ENCODE measurements at regions not wholly inside any gene's neighbourhood (a gene's known extent, or its start where the extent isn't known, plus 50 kb on each side); places are given as distances from the start of the nearest gene placed in this dataset.
A peak's percentile ranks its signal among the peaks of the same experiment; 100 is the strongest.

GRCh38 chr10:75295868-75296441 is 60.2 kb upstream of the COMTD1 start:
- Histone ChIP-seq H3K9me3 (ENCODE audit: control insufficient read depth, insufficient read depth, low read length) (no peaks in the 10 kb centered on the region), H3K27ac (ENCODE audit: low read depth, low read length) (peak overlapping the region; percentile 81), H3K36me3 (ENCODE audit: control insufficient read depth, insufficient read depth, low read length) (no peaks in the 10 kb centered on the region), H3K4me1 (ENCODE audit: control insufficient read depth, insufficient read depth, low read length) (peaks cover 24% of the 10 kb centered on the region), H3K27me3 (ENCODE audit: control insufficient read depth, insufficient read depth, low read length) (peaks cover 2% of the 10 kb centered on the region), H3K4me3 (ENCODE audit: low read depth, low read length) (peak overlapping the region; percentile 49)
- peak in 1 of 6 donors; percentile 21 for DNase-seq (ENCODE audit: low read depth in 4 of 6, low spot score in 6 of 6)
- 71% methylated on average over 5 of the region's 10 CpGs for WGBS (ENCODE audit: insufficient coverage)

GRCh38 chr10:75294866-75295701 is 59.3 kb upstream of the COMTD1 start:
- WGBS (ENCODE audit: insufficient coverage), result under 1% methylated on average over 39 of the region's 57 CpGs
- H3K4me3 ChIP-seq (ENCODE audit: low read depth, low read length), result peak overlapping the region; percentile 49
- peaks cover under 1% of the 10 kb centered on the region for H3K9me3 ChIP-seq (ENCODE audit: control insufficient read depth, insufficient read depth, low read length)
- peak in 2 of 6 donors; percentile 89 for DNase-seq (ENCODE audit: low read depth in 4 of 6, low spot score in 6 of 6)
- H3K36me3 ChIP-seq (ENCODE audit: control insufficient read depth, insufficient read depth, low read length), result no peaks in the 10 kb centered on the region
- peaks cover 24% of the 10 kb centered on the region for H3K4me1 ChIP-seq (ENCODE audit: control insufficient read depth, insufficient read depth, low read length)
- H3K27me3 ChIP-seq (ENCODE audit: control insufficient read depth, insufficient read depth, low read length), result peaks cover 2% of the 10 kb centered on the region
- peak overlapping the region; percentile 81 for H3K27ac ChIP-seq (ENCODE audit: low read depth, low read length)

- 1% methylated on average over 20 of the region's 20 CpGs for WGBS (ENCODE audit: insufficient coverage)
- Histone ChIP-seq H3K9me3 (ENCODE audit: control insufficient read depth, insufficient read depth, low read length) (peaks cover 2% of the 10 kb centered on the region), H3K36me3 (ENCODE audit: control insufficient read depth, insufficient read depth, low read length) (no peaks in the 10 kb centered on the region), H3K4me1 (ENCODE audit: control insufficient read depth, insufficient read depth, low read length) (peaks cover 24% of the 10 kb centered on the region), H3K27ac (ENCODE audit: low read depth, low read length) (peak overlapping the region; percentile 78), H3K27me3 (ENCODE audit: control insufficient read depth, insufficient read depth, low read length) (peaks cover 2% of the 10 kb centered on the region), H3K4me3 (ENCODE audit: low read depth, low read length) (peak overlapping the region; percentile 49)
- no peak for DNase-seq (ENCODE audit: low read depth in 4 of 6, low spot score in 6 of 6)
Measured at GRCh38 chr10:75294518-75294865, 58.7 kb upstream of the COMTD1 start.

DNA sequence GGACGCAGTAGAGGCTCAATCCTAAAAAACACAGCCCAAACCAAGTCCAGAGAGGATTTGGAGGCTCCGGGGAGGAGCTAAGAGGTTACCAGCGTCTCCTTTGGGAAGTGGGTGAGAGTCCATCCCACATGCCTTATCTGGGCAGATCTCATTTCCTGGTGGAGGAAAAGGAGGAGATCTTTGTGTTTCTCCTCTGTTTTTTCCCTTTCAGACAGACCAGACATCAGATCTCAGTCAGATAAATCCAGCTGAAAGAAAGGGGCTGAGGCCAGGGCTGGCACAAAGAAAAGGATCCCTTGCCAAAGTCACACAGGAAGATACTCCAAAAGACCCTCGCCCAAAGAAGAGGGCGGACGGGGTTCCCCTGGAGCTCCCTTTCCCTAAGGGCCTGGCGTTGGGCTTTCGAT is 58.3 kb upstream of the COMTD1 start:
- DNase-seq (ENCODE audit: low read depth in 4 of 6, low spot score in 6 of 6), result peak in 2 of 6 donors; percentile 58
- Histone ChIP-seq H3K36me3 (ENCODE audit: control insufficient read depth, insufficient read depth, low read length) (no peaks in the 10 kb centered on the region), H3K4me3 (ENCODE audit: low read depth, low read length) (no peak overlapping the region), H3K9me3 (ENCODE audit: control insufficient read depth, insufficient read depth, low read length) (peaks cover 2% of the 10 kb centered on the region), H3K27ac (ENCODE audit: low read depth, low read length) (peak overlapping the region; percentile 78), H3K27me3 (ENCODE audit: control insufficient read depth, insufficient read depth, low read length) (peaks cover 2% of the 10 kb centered on the region), H3K4me1 (ENCODE audit: control insufficient read depth, insufficient read depth, low read length) (peaks cover 24% of the 10 kb centered on the region)
- WGBS (ENCODE audit: insufficient coverage), result 31% methylated on average over 3 of the region's 8 CpGs

DNA sequence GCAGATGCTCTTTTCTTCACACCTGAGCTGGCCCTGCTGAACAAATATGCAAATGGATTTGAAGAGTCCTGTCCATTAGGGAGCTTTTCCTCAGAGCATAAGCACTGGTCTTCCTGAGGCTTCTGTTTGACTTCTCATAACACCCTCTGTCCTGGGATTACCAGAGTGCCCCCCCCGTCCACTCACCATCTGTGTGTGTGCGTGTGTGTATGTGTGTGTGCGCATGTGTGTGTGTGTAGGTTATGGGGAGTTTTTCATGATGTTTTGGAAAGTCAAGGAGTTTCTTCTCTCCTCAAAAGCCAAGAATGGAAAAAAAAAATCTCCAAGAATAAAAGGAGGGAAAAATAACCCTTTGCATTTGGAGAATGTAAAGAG is 57.7 kb upstream of the COMTD1 start:
- H3K36me3 ChIP-seq (ENCODE audit: control insufficient read depth, insufficient read depth, low read length), result no peaks in the 10 kb centered on the region
- no peak for DNase-seq (ENCODE audit: low read depth in 4 of 6, low spot score in 6 of 6)
- peaks cover 24% of the 10 kb centered on the region for H3K4me1 ChIP-seq (ENCODE audit: control insufficient read depth, insufficient read depth, low read length)
- no CpG with 5 or more reads among the region's 3 CpGs for WGBS (ENCODE audit: insufficient coverage)
- H3K27ac ChIP-seq (ENCODE audit: low read depth, low read length), result no peak overlapping the region
- no peak overlapping the region for H3K4me3 ChIP-seq (ENCODE audit: low read depth, low read length)
- H3K27me3 ChIP-seq (ENCODE audit: control insufficient read depth, insufficient read depth, low read length), result peaks cover 2% of the 10 kb centered on the region
- H3K9me3 ChIP-seq (ENCODE audit: control insufficient read depth, insufficient read depth, low read length), result peaks cover 2% of the 10 kb centered on the region

DNA sequence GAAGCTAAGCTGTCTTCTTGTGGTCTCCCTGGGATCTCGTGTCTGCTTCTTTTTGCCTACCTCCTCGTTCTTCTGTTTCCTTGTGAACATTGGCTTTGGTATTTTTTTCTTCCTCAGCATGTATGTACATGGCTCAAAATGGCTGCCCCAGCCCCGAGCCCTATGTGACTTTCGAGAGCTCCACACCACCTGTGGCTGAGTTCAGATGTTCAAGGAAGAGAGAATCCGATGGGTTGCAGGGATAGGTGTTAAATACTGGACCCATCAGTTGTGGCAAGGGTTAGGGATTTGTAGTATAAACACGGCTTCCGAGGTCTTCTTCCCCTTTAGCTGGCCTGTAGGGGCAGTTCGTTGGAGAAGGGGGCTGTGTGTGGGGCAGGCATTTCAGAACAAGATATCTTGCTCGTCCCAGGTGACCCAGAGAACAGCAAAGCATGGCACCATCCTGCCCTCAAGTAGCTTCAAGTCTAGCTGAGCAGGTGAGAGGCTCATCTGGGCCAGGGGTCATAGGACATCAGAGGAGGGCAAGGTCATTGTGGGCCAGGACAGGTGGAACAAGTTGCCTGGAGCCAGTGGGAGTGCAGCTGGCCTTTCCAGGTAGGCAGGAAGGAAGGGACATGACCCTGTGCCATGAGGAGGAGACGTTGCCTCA is 57.2 kb upstream of the COMTD1 start:
- H3K4me3 ChIP-seq (ENCODE audit: low read depth, low read length), result no peak overlapping the region
- no peak overlapping the region for H3K27ac ChIP-seq (ENCODE audit: low read depth, low read length)
- peaks cover 2% of the 10 kb centered on the region for H3K27me3 ChIP-seq (ENCODE audit: control insufficient read depth, insufficient read depth, low read length)
- H3K36me3 ChIP-seq (ENCODE audit: control insufficient read depth, insufficient read depth, low read length), result no peaks in the 10 kb centered on the region
- no peak for DNase-seq (ENCODE audit: low read depth in 4 of 6, low spot score in 6 of 6)
- peaks cover 2% of the 10 kb centered on the region for H3K9me3 ChIP-seq (ENCODE audit: control insufficient read depth, insufficient read depth, low read length)
- peaks cover 24% of the 10 kb centered on the region for H3K4me1 ChIP-seq (ENCODE audit: control insufficient read depth, insufficient read depth, low read length)
- WGBS (ENCODE audit: insufficient coverage), result 92% methylated on average over 9 of the region's 10 CpGs

- peaks cover 2% of the 10 kb centered on the region for H3K27me3 ChIP-seq (ENCODE audit: control insufficient read depth, insufficient read depth, low read length)
- no peaks in the 10 kb centered on the region for H3K36me3 ChIP-seq (ENCODE audit: control insufficient read depth, insufficient read depth, low read length)
- peaks cover 2% of the 10 kb centered on the region for H3K9me3 ChIP-seq (ENCODE audit: control insufficient read depth, insufficient read depth, low read length)
- H3K27ac ChIP-seq (ENCODE audit: low read depth, low read length), result no peak overlapping the region
- WGBS (ENCODE audit: insufficient coverage), result 63% methylated on average over 1 of the region's 1 CpG
- H3K4me3 ChIP-seq (ENCODE audit: low read depth, low read length), result no peak overlapping the region
- DNase-seq (ENCODE audit: low read depth in 4 of 6, low spot score in 6 of 6), result no peak
- peaks cover 24% of the 10 kb centered on the region for H3K4me1 ChIP-seq (ENCODE audit: control insufficient read depth, insufficient read depth, low read length)
Measured at GRCh38 chr10:75291805-75292204, 56.0 kb upstream of the COMTD1 start.

- 90% methylated on average over 6 of the region's 6 CpGs for WGBS (ENCODE audit: insufficient coverage)
- DNase-seq (ENCODE audit: low read depth in 4 of 6, low spot score in 6 of 6), result no peak
- peaks cover 2% of the 10 kb centered on the region for H3K9me3 ChIP-seq (ENCODE audit: control insufficient read depth, insufficient read depth, low read length)
- no peaks in the 10 kb centered on the region for H3K27me3 ChIP-seq (ENCODE audit: control insufficient read depth, insufficient read depth, low read length)
- H3K36me3 ChIP-seq (ENCODE audit: control insufficient read depth, insufficient read depth, low read length), result no peaks in the 10 kb centered on the region
- H3K4me1 ChIP-seq (ENCODE audit: control insufficient read depth, insufficient read depth, low read length), result peaks cover 6% of the 10 kb centered on the region
- H3K27ac ChIP-seq (ENCODE audit: low read depth, low read length), result no peak overlapping the region
- H3K4me3 ChIP-seq (ENCODE audit: low read depth, low read length), result no peak overlapping the region
Measured at GRCh38 chr10:75288140-75288711, 52.5 kb upstream of the COMTD1 start.

DNA sequence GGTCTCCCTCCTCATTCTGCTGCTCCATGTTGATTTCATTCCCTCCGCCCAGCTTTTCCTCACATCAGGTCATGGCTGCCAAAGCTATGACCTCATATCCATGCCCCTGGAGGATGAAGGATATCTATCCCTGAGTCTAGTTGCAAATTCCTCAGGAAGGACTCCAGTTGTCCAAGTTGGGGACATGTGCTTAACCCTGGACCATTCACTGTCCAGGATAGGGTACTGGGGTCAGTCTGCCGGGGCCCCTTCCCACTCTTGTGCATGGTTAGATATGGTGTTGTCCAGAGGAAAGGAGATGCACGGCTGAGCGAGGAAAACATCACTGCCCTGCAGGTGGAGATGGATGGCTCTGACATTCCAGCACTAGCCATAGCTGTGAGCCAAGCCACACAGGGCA is 51.9 kb upstream of the COMTD1 start:
- no peak overlapping the region for H3K4me3 ChIP-seq (ENCODE audit: low read depth, low read length)
- H3K36me3 ChIP-seq (ENCODE audit: control insufficient read depth, insufficient read depth, low read length), result no peaks in the 10 kb centered on the region
- peaks cover 2% of the 10 kb centered on the region for H3K9me3 ChIP-seq (ENCODE audit: control insufficient read depth, insufficient read depth, low read length)
- peaks cover 9% of the 10 kb centered on the region for H3K4me1 ChIP-seq (ENCODE audit: control insufficient read depth, insufficient read depth, low read length)
- no peaks in the 10 kb centered on the region for H3K27me3 ChIP-seq (ENCODE audit: control insufficient read depth, insufficient read depth, low read length)
- no peak overlapping the region for H3K27ac ChIP-seq (ENCODE audit: low read depth, low read length)
- DNase-seq (ENCODE audit: low read depth in 4 of 6, low spot score in 6 of 6), result no peak
- WGBS (ENCODE audit: insufficient coverage), result 98% methylated on average over 4 of the region's 4 CpGs

Measured in spinal cord (tissue), 9 donors.